Heart right ventricle (tissue), 16 donors: ENCODE measurements at regions not wholly inside any gene's neighbourhood (a gene's known extent, or its start where the extent isn't known, plus 50 kb on each side); places are given as distances from the start of the nearest gene placed in this dataset.

ENCODE experiments used
- ATAC-seq, 8 donors: fragments of 200-7000 bp; cut with Tn5 transposase; one replicate each; pipeline ENCODE4 v1.9.1; 2020; ENCODE audit warnings: mild to moderate bottlenecking in 8 of 8, moderate library complexity in 8 of 8, moderate number of reproducible peaks in 1 of 8
- DNase-seq, 2 donors: peaks; one replicate each; pipeline ENCODE4 v3.0.0-alpha.2; 2020
- H3K27ac ChIP-seq, 10 donors: fragments of 200-600 bp; sonication (generic) in 2 of 10; one replicate each; pipeline versions ENCODE4 v1.5.0 to v1.8.0; 2020 to 2022; ENCODE audit warnings: mild to moderate bottlenecking in 3 of 10
- H3K27me3 ChIP-seq, 7 donors: fragments of 200-600 bp; one replicate each; pipeline ENCODE4 v1.8.0; 2021 to 2022; ENCODE audit warnings: mild to moderate bottlenecking in 2 of 7
- H3K36me3 ChIP-seq, 9 donors: fragments of 200-600 bp; sonication (generic) in 1 of 9; one replicate each; pipeline versions ENCODE4 v1.5.0 to v1.8.0; 2020 to 2022; ENCODE audit warnings: mild to moderate bottlenecking in 2 of 9
- H3K4me1 ChIP-seq, 9 donors: fragments of 200-600 bp; sonication (generic) in 1 of 9; one replicate each; pipeline versions ENCODE4 v1.5.0 to v1.8.0; 2020 to 2022; ENCODE audit warnings: mild to moderate bottlenecking in 4 of 9
- H3K4me3 ChIP-seq, 10 donors: fragments of 200-600 bp; sonication (generic) in 2 of 10; one replicate each; pipeline versions ENCODE4 v1.5.0 to v1.8.0; 2020 to 2022; ENCODE audit warnings: mild to moderate bottlenecking in 7 of 10, moderate library complexity in 2 of 10
- H3K9me3 ChIP-seq, 11 donors: fragments of 200-600 bp in 10 of 11; sonication (generic) in 2 of 11; one replicate each; pipeline versions ENCODE4 v1.5.0 to v1.8.0; 2013 to 2022; ENCODE audit warnings: mild to moderate bottlenecking in 2 of 11, control low read depth in 1 of 11, moderate library complexity in 1 of 11
- CTCF ChIP-seq, 9 donors: fragments of 200-600 bp; sonication (generic) in 2 of 9; IDR thresholded peaks; one replicate each; pipeline versions ENCODE4 v1.5.0 to v1.8.0; 2021 to 2022; ENCODE audit warnings: antibody characterized with exemption in 9 of 9, mild to moderate bottlenecking in 5 of 9, moderate library complexity in 1 of 9
- WGBS, 2 donors: extraction: QIAGEN DNeasy Blood & Tissue Kit; methylation state at CpG; one replicate each; pipeline ENCODE4 v1.1.7; 2013; ENCODE audit warnings: inconsistent platforms in 1 of 2; 5-methylcytosine and 5-hydroxymethylcytosine counted together
- intact Hi-C, 10 donors: fragments of 100-400 bp; cut with DNase I; formaldehyde crosslinking; loops; one replicate each; pipeline versions ENCODE4 v1.11.1 to v1.14.2; 2022
- donor health status: Arrhythmogenic right ventricular cardiomyopathy.
- donor health status: ischemic (EF 13 %, LVEDD 7.1; RV severe dilation, severe dysfunction).
- donor health status: healthy with polysubstance abuse.
- donor health status: DM: no; HTN: yes; CAD: no.
- donor health status: DM: no; HTN: no; CAD: no.
- donor health status: ischemic (EF 25% LVEDD 6.9; RV normal size, moderate dysfunction).
- donor health status: ischemic (EF 25% LVEDD 5.7; RV mildly dilated, moderate dysfunction).
- donor health status: healthy.
- donor health status: DM: yes; HTN: yes; CAD: no.
- donor health status: Ischemic cardiomyopathy.
- donor health status: ischemic (EF 35%, LVEDD 5.7; RV mildly dilated, moderate dysfunction).
- donor health status: nonischemic (EF 11% LVEDD 7.7; RV severe dilation, severe dysfunction).
- donor health status: DM: yes; HTN: yes; CAD: no.
- donor health status: PGD.
- donor health status: ischemic (EF 29% LVEDD 5.4; RV normal size, mild dysfunction).
- donor health status: nonischemic (EF 23%, LVEDD 6.1; RV moderate dilation, normal function).

GRCh38 chr14:84351646-84352045 lies 1178.3 kb upstream of the FLRT2 start:
- intact Hi-C loops, result no loop called here

DNA sequence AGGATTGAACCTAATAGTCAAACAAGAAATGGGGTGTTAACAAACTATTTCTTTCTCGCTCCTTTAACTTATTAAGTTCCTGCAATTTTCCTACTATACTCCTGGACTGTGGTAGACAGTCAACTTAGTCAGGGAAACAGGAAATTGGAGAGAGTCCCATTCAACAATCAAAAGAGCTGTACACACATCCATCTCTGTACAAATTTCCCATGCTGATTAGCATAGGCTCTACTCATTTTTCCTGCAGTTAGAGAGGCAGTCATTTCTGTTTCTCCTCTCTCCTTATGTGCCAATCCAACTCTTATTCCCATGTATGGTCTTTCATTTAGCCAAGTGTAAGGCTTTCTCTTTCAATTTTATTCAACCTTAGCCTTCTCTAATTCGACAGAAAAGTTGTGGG lies 1168.5 kb upstream of the FLRT2 start:
- no peak for TF ChIP-seq CTCF (IDR thresholded peaks at IDR 0.05)
- Histone ChIP-seq H3K27me3 (no peaks in the 10 kb centered on the region), H3K9me3 (peaks cover 0 to 14% (median 3%) of the 10 kb centered on the region in 11 donors), H3K4me1 (no peaks in the 10 kb centered on the region), H3K4me3 (no peak overlapping the region), H3K36me3 (no peaks in the 10 kb centered on the region), H3K27ac (no peak overlapping the region)
- intact Hi-C loops, result no loop called here
- ATAC-seq, result no peak
- WGBS, 2 donors, result 59 to 63% methylated on average over 2 of the region's 2 CpGs
- DNase-seq, result no peak

More at GRCh38 chr14:84351646-84352045, 1178.3 kb upstream of the FLRT2 start:
- Histone ChIP-seq H3K4me1 (no peaks in the 10 kb centered on the region), H3K36me3 (no peaks in the 10 kb centered on the region), H3K27ac (no peak overlapping the region), H3K27me3 (no peaks in the 10 kb centered on the region), H3K9me3 (peaks cover 0 to 39% (median 0%) of the 10 kb centered on the region in 11 donors), H3K4me3 (no peak overlapping the region)
- DNase-seq (no peak), ATAC-seq (no peak)
- no peak for TF ChIP-seq CTCF (IDR thresholded peaks at IDR 0.05)

DNA sequence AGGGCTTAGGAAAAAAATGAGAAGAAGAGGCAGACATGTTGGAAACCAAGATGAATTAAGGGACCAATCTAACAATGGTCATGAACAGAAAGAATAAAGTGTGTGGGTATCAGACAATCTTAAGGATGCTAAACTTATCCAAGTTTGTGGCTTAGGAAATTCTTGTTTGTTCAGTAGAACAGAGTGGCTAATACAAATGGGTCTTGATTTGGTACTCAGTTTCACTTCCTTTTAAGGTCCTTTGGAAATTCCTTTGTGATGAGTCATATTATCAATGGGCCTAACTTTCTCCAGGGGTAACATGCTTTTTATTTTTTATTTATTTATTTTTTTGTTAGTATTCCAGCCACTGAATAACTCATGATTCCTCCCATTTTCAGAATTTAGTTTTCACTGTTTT lies 1154.7 kb upstream of the FLRT2 start:
- Histone ChIP-seq H3K4me3 (no peak overlapping the region), H3K36me3 (no peaks in the 10 kb centered on the region), H3K27ac (no peak overlapping the region), H3K27me3 (no peaks in the 10 kb centered on the region), H3K4me1 (no peaks in the 10 kb centered on the region), H3K9me3 (peaks cover 0 to 3% (median 0%) of the 10 kb centered on the region in 11 donors)
- intact Hi-C loops, result no loop called here
- no peak for DNase-seq
- no peak for TF ChIP-seq CTCF (IDR thresholded peaks at IDR 0.05)
- ATAC-seq, result no peak

GRCh38 chr14:84390010-84390409 lies 1139.9 kb upstream of the FLRT2 start:
- ATAC-seq, result no peak

More at GRCh38 chr14:84390010-84390409, 1139.9 kb upstream of the FLRT2 start:
- TF ChIP-seq CTCF (IDR thresholded peaks at IDR 0.05), result no peak
- no peak overlapping the region for H3K4me3 ChIP-seq
- H3K4me1 ChIP-seq, result no peaks in the 10 kb centered on the region
- no peak for DNase-seq
- no peaks in the 10 kb centered on the region for H3K27me3 ChIP-seq
- peaks cover 0 to 16% (median 0%) of the 10 kb centered on the region in 11 donors for H3K9me3 ChIP-seq
- H3K36me3 ChIP-seq, result no peaks in the 10 kb centered on the region
- intact Hi-C loops, result no loop called here
- H3K27ac ChIP-seq, result no peak overlapping the region
- WGBS, 2 donors, result 87 to 93% methylated on average over 3 of the region's 3 CpGs
